ENCODE measurements at regions not wholly inside any gene's neighbourhood (a gene's known extent, or its start where the extent isn't known, plus 50 kb on each side); places are given as distances from the start of the nearest gene placed in this dataset.

DNA sequence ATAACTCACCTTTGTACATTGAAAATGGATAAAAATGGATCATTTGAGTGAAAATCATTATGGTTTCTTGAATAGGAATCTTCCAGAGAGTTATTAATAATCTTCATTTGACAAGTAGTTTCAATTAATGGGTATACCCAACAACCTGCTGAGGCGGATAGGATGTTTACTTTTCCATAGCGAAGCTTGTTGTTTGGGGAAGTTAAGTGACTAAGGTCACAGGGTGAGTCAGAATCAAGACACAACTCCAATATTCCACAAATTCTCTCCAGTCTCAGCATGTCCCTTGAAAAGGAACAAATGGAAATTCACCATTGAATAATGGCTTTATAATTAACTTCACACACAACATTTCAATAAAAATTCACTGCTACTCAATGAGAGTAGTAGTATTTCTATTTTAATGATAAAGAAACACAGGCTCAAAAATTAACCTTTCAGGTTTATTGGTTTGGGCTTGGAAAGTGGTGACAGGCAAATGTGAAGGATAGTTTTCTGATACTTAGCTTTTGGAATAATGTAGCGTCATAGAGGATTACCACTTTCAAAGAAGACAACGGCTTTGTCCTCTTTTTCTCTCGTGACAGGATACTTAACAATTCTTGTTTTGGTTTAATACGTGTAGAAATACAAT is 211.3 kb downstream of the GPD2 start:
- no peak for ATAC-seq
- DNase-seq = no peak
- intact Hi-C loops (cut with DNase I) = loop anchor here in 1 of 2 donors (10.0 kb wide), 1 partner anchor 247 kb away; no protein-coding TSS in a partner anchor

DNA sequence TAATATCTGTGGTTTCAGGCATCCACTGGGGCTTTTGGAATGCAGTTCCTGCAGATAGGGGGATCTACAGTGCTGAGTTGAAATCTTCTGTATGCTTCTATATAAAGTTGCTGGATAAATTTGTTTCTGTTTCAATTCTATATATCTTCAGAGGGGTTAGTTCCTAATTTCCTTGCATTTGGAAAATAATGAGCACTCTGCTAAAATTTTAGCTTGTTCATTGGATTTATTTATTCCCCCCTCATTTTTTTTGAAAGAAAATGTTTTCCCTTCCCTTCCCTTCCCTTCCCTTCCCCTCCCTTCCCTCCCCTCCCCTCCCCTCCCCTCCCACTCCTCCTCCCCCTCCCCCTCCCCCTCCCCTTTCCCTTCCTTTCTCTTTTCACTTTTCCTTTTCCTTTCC is 212.3 kb downstream of the GPD2 start:
- ATAC-seq (no peak), DNase-seq (no peak)
- intact Hi-C loops (cut with DNase I) = loop anchor here in 1 of 2 donors (10.0 kb wide), 1 partner anchor 246 kb away; no protein-coding TSS in a partner anchor

DNA sequence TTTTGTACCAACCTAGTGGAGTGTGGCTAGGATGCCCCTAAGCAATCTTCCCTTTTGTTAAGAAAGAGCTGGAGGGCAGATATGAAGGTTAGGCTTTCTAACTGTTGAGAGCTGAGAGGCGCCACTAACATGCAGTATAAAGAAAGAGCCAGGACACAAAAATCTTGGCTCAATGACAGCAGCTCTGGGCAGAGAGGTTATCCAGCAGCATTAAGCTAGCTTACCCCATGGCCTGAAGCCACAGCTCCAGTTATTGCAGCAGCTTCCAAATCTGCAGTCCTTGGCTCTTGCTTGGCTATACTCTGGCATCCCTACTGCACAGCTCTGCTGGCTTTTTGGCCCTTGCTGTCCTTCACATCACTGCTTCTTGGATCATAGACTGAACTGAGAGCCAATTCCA is 213.4 kb downstream of the GPD2 start:
- intact Hi-C loops (cut with DNase I) = loop anchor here in 1 of 2 donors (10.0 kb wide), 1 partner anchor 245 kb away; no protein-coding TSS in a partner anchor
- peak; percentile 99 for ATAC-seq

DNA sequence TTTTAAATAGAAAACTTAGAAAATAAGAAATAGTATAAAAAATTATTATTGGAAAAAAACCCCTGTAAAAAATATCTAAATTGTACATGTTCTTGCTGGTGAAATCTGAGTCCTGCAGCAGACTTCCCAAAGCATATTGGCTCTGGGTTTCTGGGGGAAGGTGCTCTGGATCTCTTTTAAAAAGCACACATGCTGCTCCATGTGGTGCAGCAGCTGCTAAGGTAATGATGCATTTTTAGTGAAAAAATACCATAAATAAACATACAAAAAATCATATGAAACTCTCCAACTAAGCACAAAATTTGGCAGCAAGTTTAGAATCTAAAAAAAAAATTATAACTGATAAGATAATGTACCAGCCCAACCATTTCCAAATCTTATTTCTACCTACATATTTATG is 216.5 kb downstream of the GPD2 start:
- DNase-seq (no peak), ATAC-seq (no peak)
- intact Hi-C loops (cut with DNase I) = no loop called here

More for the DNA sequence above, 213.4 kb downstream of the GPD2 start:
- DNase-seq = peak; percentile 65

DNA sequence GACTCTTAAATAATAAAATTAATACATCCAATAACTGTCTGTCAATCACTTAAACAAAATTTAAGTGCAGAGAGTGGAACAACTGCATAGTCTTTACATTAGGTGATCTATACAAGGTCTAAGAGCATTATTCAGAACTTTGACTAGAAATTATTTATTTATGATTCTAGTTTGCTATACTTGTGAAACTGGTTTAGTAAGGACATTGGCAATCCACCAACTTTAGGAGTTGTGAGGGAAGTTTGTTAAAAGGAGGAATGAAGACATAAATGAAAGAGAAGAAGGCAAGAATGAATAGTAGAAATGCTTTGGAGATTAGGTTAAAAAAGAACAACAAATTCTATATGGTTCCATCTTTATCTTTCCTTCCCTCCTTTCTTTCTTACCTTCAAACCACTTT is 217.5 kb downstream of the GPD2 start:
- DNase-seq = no peak

DNA sequence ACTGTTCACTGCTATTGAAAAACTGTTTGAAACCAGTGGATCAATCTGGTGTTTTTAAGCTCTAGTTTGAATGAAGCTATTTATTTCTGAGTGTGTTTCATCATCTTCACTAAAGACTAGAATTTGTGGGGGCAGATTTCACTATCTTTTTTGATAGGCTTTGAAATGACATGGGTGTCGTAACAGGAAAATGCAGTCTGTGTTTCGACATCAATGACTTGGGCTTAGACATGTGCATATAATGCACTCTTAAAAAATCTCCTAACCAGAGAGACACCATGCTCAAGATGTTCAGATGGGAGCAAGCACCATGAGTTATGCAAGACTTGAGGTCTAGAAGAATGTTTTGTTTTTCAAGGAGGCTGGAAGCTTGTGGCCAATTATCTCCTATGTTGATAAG is 221.6 kb downstream of the GPD2 start:
- intact Hi-C loops (cut with DNase I) = no loop called here
- no peak for ATAC-seq

More for the DNA sequence above, 217.5 kb downstream of the GPD2 start:
- no peak for ATAC-seq
- intact Hi-C loops (cut with DNase I) = no loop called here

DNA sequence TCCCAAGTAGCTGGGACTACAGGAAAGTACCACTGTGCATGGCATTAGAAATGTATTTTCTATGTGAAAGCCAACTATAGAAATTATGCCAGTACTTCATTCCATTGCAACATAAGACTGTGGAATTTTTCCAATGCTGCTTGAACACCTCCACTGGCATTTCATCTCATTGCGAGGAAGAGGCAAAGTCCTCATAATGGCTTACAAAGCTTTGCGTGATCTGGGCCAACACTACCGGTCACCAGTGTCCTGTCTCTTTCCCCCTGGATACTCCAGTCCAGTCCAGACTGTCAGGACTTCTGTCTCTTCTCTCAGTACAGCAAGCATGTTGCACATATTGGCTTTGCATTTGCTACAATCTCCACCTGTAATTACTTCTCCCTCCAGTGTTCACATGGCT is 223.5 kb downstream of the GPD2 start:
- DNase-seq (no peak), ATAC-seq (no peak)
- intact Hi-C loops (cut with DNase I) = no loop called here

More for the DNA sequence above, 221.6 kb downstream of the GPD2 start:
- DNase-seq = no peak

DNA sequence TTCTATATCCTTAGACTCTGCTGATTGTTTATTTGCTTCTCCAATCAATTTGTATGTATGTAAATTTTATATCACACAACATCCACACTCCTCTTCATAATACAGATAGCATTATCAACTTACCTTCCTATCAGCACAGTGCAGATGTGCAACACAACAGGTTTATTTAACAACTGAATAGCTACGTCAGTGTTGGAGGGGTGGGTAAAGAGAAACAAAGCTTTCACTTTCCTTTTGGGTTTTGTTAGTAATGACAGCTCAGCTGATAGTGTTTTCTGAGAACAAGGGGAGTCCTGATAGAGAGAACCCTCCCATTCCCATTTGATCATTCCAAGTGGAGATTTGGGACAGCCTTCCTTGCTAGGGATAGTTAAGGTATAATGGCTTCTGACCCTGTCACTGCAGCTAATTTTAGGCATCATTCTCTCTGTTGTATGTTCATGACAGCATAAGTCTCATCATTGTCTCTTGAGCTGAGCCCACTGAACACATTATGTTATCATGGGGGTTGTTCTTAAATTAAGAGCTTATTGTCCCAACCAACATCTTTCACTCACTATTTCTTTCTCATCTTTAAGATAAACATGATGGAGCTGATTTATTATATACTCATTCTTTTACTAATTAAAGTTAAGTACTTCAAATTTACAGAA is 227.7 kb downstream of the GPD2 start:
- intact Hi-C loops (cut with DNase I) = no loop called here
- no peak for ATAC-seq
- no peak for DNase-seq

DNA sequence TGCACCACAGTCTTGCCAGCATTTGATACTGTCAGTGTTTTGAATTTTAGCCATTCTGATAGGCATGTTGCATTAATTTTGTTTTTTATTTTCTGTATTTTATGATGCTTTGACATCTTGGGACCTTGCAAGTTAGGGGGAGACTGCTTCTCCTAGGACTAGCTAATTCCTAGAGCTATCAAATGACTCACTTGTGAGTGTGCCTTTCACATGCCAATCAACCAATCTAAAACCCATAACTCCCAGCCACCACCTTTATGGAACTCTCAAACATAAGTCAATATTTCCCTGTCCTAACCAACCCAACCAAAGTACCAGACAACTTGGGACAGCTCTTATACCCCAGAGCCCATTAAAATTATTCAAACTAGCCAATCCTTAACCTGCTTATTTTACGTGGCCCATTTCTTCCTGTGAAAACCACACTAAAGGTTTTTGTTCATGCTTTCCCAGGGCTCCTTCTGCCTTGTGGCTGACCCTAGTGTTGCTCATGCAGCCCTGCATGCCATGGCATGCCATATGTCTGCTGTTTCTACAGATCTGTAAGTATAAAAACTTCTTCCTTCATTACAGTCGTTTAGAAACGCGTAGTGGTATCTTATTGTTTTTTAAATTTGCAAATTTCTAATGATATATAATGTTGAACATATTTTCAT is 230.1 kb downstream of the GPD2 start:
- no peak for ATAC-seq

DNA sequence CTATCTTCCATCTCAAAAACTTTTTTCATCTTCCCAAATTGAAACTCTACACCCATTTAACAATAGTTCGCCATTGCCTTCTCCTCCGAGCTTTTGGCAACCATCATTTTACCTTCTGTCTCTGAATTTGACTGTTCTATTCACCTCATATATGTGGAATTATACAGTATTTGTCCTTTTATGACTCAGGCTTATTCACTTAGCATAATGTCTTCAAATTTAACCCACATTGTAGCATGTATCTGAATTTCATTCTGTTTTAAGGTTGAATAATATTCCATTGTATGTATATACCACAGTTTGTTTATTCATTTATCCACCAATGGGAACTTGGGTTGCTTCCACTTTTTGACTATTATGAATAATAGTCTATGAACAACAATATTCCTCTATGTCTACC is 233.9 kb downstream of the GPD2 start:
- ATAC-seq (no peak), DNase-seq (no peak)
- intact Hi-C loops (cut with DNase I) = no loop called here

More for the DNA sequence above, 230.1 kb downstream of the GPD2 start:
- intact Hi-C loops (cut with DNase I) = no loop called here
- DNase-seq = no peak

DNA sequence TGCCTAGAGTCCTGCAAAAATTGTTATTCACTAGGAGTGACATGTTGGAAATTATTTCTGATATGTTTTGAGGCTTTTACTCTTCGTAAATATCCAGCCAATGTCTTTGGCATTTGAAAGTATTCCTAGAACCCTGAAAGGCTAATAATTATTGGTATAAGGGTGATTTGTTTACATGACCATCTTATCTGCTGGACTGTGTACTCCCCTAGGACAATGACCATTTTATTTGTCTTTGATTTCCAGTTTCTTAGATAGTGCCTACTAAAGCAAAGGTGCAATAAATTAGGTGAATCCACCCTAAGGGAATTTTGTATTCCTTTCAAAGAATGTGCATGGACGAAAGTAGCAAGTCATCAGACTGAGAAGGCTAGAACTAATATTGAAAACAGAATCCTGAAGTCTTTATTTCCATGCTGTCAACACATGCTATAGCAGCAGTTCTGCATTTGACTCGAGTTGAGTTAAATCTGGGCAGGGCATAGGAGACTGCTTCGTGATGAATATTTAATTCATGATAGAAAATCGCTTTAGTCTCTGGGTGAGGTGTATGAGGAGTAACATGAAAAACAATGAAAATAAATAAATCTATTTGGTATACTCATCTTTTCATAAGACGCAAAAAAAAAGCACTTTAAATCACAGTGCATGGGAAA is 235.7 kb downstream of the GPD2 start:
- DNase-seq = no peak
- no peak for ATAC-seq
- intact Hi-C loops (cut with DNase I) = no loop called here

DNA sequence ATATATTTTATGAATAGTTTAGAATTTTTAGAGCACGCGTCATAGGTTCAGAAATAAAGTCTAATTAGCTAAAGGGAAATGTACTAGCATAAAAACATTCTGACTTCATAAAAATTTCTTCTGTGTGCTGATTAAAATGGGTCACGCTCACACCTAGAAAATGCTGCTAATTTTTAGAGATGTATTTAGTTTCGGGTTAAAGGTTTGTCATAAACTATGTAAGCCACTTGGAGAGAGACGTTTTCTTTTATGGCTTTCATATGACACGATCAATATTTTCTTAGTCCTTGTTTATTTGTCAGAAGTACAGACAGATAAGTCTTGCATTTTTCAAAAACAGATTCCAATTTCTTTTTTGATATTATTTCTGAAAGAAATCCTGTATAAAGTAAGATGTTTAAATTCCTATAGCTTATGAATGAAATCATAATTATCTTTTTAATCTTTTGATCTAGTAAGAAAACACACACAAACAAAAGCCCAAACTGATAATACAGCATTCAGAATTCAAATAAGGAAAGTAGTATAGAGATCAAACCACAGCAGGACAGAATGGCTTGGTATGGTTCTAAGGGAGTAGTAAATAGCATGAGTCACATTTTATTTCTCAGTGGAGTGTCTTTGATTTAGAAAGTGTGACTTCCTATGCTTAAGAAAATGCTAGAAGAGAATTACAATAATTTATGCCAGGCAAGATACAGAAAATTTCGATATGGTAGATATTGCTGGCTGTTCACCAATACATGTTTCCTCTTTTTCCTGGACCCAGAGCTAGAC is 236.6 kb downstream of the GPD2 start:
- intact Hi-C loops (cut with DNase I) = no loop called here
- no peak for DNase-seq
- no peak for ATAC-seq

DNA sequence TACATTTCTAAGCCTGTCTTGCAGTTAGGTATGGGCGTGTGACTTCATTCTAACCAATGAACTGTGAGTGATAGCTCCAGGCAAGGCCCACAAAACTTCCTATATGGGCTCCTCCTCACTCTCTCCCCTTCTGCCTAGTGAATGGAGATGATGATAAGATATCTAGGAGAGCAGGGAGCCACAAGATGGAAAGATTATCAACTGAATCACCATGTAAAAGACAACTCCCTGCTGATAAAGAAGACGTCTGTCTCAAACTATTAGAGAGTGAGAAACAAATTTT is 237.1 kb downstream of the GPD2 start:
- ATAC-seq = no peak
- no peak for DNase-seq
- intact Hi-C loops (cut with DNase I) = no loop called here

DNA sequence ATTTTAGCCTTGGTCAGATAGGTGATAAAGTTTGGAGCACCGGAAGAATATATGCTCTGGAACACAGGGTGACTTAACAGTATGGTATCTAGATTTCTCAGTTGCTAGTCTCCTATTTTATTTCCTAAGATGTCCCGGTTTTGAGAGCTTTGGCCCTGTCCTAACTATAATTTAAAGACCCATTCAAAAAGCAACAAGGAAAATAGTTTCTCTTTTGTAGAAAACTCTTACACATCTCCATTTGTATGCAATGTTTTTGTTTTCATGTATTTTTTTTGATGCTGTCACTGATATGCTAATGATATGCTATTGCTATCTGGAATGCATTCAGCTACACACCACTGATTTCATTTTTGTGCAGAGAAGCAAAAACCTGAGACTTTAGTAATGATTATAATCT is 237.8 kb downstream of the GPD2 start:
- intact Hi-C loops (cut with DNase I) = no loop called here
- no peak for ATAC-seq
- no peak for DNase-seq

DNA sequence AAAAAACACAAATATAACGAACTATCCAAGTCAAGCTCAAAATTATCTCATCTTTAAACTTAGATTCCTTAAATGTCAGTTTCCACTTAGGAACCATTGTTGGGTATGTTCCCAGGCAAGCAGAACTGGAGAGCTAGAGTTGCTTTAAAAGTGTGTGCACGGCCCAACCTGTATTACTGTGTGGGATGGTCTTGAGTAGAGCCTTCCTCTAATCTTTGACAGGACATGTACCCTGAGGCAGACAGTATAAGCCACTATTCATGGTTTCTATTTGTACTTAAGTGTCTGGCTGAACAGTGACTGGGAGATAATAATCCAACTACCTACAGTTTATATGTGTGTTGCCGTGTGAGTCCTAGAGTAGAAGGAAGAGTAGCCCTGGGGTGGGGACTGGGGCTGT is 239.7 kb downstream of the GPD2 start:
- intact Hi-C loops (cut with DNase I) = no loop called here
- DNase-seq (no peak), ATAC-seq (peak in 1 of 2 donors; percentile 29)

DNA sequence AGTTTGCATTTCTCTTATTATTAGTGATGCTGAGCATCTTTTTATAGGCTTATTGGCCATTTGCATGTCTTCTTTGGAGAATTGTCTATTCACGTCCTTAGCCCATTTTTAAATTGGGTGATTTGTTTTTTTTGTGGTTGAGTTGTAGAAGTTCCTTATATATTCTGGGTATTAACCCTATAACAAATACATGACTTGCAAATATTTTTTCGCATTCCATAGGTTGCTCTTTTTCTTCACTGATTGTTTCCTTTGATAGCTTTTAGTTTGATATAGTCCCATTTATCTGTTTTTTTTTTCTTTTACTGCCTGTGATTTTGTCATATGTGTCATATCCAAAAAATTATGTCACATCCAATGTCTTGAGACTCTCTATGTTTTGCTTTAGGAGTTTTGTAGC is 243.6 kb downstream of the GPD2 start:
- intact Hi-C loops (cut with DNase I) = no loop called here
- no peak for DNase-seq

DNA sequence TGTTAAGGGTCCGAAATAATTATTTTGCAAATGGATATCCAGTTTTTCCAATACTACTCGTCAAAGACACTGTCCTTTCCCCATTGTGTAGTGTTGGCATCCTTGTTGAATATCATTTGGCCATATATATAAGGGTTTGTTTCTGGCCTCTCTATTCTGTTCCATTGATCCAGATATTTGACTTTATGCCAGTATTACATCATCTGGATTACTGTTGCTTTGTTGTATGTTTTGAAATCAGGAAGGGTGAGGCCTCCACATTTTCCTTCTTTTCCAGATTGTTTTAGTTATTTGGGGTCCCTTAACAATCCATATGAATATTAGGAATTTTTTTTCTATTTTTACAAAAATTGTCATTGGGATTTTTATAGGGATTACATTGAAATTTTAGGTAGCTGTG is 244.1 kb downstream of the GPD2 start:
- intact Hi-C loops (cut with DNase I) = no loop called here

More for the DNA sequence above, 243.6 kb downstream of the GPD2 start:
- ATAC-seq = no peak

DNA sequence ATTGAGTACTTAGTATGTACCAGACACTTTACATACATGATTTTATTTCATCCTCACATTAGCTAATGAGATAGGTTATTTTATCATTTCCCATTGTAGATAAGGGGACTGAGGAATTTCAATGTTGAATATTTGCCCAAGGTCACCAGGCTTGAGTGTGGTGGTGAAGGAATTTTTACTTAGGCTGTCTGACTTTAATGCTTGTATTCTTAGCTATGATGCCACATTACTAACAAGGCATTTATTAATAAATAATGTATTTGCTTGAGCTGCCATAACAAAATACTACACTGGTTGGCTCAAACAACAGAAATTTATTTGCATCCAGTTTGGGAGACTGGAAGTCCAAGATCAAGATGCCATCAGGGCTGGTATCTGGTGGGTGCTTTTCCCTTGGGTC is 250.9 kb downstream of the GPD2 start:
- intact Hi-C loops (cut with DNase I) = no loop called here
- DNase-seq = no peak
- ATAC-seq = no peak

More for the DNA sequence above, 244.1 kb downstream of the GPD2 start:
- ATAC-seq (no peak), DNase-seq (no peak)

DNA sequence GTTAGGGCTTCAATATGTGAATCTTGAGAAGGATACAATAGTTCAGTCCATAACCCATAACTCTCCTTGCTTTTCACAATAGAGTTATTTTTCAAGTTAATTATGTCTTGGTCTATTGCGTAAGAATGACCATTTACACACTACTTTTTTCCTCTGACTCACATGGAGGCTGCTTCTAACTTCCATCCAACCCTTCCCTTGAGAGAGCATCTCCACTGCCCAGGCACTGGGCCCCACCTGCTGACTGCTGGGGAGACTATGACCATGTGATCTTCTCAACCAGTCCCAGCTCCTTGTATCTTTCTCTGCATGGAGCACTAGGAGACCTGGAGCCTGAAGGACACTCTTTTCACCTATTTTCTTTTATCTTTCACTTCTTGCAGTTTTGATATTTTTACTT is 251.5 kb downstream of the GPD2 start:
- ATAC-seq (no peak), DNase-seq (no peak)

More for the DNA sequence above, 251.5 kb downstream of the GPD2 start:
- intact Hi-C loops (cut with DNase I) = no loop called here
